LNCAP (cell line): ENCODE measurements at regions not wholly inside any gene's neighbourhood (a gene's known extent, or its start where the extent isn't known, plus 50 kb on each side); places are given as distances from the start of the nearest gene placed in this dataset.

Experiments used
- CTCF ChIP-seq: fragments of 450-650 bp; IDR thresholded peaks from 2 replicates; pipeline ENCODE4 v1.5.1; 2017; ENCODE audit warnings: mild to moderate bottlenecking

GRCh38 chr16:79400462-79401149 is 199.9 kb downstream of the MAF start:
- no peak for TF ChIP-seq CTCF

GRCh38 chr16:79395591-79395990 is 204.9 kb downstream of the MAF start:
- no peak for TF ChIP-seq CTCF

DNA sequence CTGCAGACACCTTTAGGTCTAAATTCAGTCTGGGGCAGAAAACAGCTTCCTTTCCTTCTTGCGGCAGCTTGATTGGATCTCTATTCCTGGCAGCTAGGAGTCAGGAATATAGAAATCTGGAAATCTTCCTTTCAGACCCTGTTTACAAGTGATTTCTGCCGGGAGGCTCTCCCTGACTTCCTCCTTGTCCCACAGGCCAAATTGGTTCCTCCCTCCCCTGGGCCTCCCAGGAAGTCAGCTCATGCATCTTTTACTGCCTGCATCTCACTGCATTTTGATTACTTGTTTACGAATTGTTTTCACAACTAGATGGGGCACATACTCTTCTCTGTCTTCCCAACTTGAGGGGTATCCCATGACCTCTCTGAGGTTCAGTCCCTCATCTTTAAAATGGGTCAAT is 206.3 kb downstream of the MAF start:
- no peak for TF ChIP-seq CTCF

DNA sequence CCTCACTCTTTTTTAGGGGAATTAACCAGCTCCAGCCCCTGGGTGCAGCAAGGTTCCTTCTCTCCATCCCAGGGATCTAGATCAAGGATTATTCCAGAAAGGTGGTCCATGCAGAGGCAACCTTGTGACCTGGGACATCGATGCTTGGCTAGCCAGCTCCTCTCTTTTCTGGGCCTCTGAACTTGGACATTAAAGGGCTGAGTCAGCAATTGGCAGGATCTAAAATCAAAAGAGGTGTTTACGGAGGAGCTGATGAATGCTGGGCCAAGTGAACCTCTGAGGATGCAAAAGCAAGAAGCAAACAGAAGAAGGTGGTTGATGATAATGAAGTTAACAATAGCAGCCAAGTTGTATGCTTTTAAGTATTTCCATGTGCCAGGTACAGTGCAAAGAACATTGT is 207.0 kb downstream of the MAF start:
- no peak for TF ChIP-seq CTCF

DNA sequence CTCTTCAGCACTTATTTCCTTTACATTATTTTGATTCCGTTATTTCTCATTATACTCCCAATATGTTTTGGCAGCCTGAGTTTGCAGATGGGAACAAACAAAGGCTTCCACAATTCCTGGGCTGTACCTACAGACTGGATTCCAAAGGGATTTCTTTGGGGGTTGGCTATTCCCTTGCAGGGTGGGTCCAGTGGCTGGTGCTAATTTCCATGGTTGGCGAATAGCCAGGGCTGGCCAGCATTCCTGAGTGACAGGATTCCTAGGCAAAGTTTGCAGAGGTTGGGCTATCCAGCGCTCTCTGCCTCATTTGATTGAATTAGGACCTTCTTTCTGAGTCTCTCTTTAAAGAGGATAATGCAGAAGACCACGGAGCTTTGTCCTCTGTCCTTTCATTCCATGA is 207.4 kb downstream of the MAF start:
- no peak for TF ChIP-seq CTCF

DNA sequence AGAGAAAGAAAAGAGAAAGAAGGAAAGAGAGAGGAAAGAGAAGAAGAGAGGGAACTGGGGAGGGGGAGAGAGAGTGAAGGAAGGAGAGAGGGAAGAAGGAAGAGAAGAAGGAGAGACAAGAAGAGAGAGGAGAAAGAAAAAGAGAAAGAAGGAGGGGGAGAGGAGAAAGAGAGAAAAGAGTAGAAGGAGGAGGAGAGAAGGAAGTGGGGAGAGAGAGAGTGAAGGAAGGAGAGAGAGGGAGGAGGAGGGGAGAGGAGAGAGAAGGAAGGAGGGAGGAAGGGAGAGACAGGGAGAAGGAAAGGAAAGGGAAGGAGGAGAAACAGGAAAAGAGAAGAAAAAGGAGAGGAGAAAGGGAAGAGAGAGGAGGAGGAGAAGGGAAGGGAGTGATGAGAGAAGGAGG is 208.5 kb downstream of the MAF start:
- no peak for TF ChIP-seq CTCF

DNA sequence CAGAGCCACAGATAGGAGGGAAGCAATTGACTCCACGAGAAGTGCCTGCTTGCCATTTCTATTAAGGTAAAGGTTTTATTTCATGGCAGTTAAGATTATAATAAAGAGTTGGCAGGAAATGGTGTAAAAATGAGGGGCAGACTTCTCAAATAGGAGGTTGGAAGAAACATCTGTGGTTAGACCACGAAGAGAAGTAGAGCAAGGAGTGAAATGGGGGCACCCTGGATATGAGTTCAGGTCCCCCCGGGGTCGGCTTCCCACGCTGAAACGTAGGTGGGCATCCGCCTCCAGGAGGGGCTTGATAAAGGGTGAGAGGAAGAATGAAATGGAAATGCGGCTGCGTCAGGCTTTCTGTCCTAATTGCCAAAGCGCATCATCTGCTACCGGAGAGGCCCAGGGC is 209.1 kb downstream of the MAF start:
- TF ChIP-seq CTCF: no peak

GRCh38 chr16:79390481-79391051 is 210.0 kb downstream of the MAF start:
- no peak for TF ChIP-seq CTCF
